PC-9 (cell line): ENCODE measurements at regions not wholly inside any gene's neighbourhood (a gene's known extent, or its start where the extent isn't known, plus 50 kb on each side); places are given as distances from the start of the nearest gene placed in this dataset.

Experiments used
- CTCF ChIP-seq: fragments of 200-600 bp; sonication (generic); conservative IDR thresholded peaks from 2 replicates; pipeline ENCODE4 v1.6.1; 2017; ENCODE audit warnings: mixed run types, antibody characterized with exemption, mild to moderate bottlenecking, moderate library complexity
- EZH2 ChIP-seq: fragments of 200-600 bp; sonication (generic); IDR thresholded peaks from 2 replicates; pipeline ENCODE4 v1.8.0; 2017; ENCODE audit warnings: antibody characterized with exemption, low read depth

- no peak for TF ChIP-seq CTCF
- no peak for TF ChIP-seq EZH2
These were observed 113.8 kb downstream of the BUD13 start for GRCh38 chr11:116658876-116659535.
